A673 (cell line): ENCODE measurements at regions not wholly inside any gene's neighbourhood (a gene's known extent, or its start where the extent isn't known, plus 50 kb on each side); places are given as distances from the start of the nearest gene placed in this dataset.

Source experiments
- EZH2 ChIP-seq: fragments of 200-600 bp; sonication (generic); IDR thresholded peaks from 2 replicates; pipeline ENCODE4 v1.6.1; 2017; ENCODE audit warnings: borderline replicate concordance, low read depth, mild to moderate bottlenecking, mixed read lengths, antibody characterized with exemption, low read length; ENCODE audit not compliant: poor library complexity, severe bottlenecking
- TF ChIP-seq, protein P1 (sequence below): fragments of 300-800, 200-600 bp; sonication (generic); conservative IDR thresholded peaks from 2 replicates; pipeline ENCODE4 v1.5.1; 2017; ENCODE audit warnings: low read depth, mild to moderate bottlenecking, antibody characterized with exemption, low read length, moderate library complexity, mixed read lengths

DNA sequence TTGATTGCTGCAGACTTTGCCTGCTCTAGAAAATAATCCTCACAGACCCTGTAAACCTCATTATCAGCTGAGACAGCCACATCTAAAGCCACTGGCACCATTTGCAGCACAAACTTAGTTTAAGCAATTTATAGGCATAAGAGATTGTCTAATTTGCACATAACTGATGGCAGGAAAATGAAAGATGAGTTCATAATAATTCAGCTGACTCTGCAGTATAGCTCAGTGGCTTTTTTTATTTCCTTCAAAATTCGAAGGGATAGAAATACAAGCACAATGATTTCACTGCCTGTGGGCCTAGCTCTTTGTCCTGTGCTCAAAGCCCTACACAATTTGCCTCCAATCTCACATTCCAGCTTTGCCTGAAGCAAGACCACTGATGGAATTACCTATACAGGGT is 341.2 kb downstream of the RAD51AP2 start:
- TF ChIP-seq, protein P1, sequence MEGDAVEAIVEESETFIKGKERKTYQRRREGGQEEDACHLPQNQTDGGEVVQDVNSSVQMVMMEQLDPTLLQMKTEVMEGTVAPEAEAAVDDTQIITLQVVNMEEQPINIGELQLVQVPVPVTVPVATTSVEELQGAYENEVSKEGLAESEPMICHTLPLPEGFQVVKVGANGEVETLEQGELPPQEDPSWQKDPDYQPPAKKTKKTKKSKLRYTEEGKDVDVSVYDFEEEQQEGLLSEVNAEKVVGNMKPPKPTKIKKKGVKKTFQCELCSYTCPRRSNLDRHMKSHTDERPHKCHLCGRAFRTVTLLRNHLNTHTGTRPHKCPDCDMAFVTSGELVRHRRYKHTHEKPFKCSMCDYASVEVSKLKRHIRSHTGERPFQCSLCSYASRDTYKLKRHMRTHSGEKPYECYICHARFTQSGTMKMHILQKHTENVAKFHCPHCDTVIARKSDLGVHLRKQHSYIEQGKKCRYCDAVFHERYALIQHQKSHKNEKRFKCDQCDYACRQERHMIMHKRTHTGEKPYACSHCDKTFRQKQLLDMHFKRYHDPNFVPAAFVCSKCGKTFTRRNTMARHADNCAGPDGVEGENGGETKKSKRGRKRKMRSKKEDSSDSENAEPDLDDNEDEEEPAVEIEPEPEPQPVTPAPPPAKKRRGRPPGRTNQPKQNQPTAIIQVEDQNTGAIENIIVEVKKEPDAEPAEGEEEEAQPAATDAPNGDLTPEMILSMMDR, result no peak
- no peak for TF ChIP-seq EZH2
